Fibroblast of upper back skin (primary cell): ENCODE measurements at regions not wholly inside any gene's neighbourhood (a gene's known extent, or its start where the extent isn't known, plus 50 kb on each side); places are given as distances from the start of the nearest gene placed in this dataset.

ENCODE experiments used
- DNase-seq: peaks from one replicate; pipeline ENCODE4 v3.0.0-alpha.2; 2013

- DNase-seq, result no peak
Observed at GRCh38 chr13:47603365-47603764, 397.7 kb downstream of the SUCLA2 start.

DNA sequence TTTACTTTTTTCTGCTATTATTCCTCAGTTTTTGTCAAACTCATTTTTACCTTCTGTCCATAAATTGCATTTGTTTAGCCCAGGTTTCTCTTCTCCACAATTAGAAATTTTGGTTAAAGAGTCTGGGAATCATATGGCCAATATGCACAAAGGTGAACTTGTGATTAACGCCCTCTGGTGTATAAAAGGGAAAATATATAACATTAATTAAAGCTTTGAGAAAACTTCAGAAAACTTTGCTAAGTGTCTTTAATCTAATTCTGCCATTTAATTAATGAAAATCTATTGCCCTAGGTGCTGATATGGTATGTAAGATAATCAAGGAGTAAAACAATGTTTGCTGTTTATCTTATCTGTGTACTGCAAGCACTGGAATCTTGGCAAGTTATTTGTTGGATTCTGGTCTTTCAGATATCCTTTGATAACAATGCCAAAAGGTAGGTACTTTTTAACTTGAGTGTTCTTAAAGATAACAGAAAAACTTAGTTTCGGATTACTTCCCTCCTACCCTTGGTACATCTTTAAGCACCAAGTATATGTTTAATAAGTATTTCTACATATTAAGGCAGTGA, 402.6 kb downstream of the SUCLA2 start:
- DNase-seq, result peak; percentile 19

DNA sequence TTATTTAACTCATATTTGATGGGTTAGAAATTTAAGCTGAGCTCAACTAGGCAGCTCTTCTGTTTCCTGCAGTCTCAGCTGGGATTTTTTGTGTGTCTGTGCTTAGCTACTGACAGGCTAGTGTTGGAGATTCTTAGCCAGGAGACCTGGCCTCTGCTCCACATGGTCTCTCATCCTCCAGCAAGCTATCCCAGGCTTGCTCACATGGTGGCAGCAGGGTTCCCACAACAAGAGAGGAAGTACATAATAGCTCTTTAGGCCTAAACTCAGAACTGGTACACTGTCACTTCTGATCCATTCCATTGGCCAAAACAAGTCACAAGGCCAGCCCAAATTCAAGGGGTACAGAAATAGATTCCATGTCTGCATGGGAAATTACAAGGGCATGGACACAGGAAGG, 406.2 kb downstream of the SUCLA2 start:
- no peak for DNase-seq

- DNase-seq, result no peak
Observed at GRCh38 chr13:47592256-47592655, 408.8 kb downstream of the SUCLA2 start.

GRCh38 chr13:47588676-47589075, 412.4 kb downstream of the SUCLA2 start:
- DNase-seq, result no peak

DNA sequence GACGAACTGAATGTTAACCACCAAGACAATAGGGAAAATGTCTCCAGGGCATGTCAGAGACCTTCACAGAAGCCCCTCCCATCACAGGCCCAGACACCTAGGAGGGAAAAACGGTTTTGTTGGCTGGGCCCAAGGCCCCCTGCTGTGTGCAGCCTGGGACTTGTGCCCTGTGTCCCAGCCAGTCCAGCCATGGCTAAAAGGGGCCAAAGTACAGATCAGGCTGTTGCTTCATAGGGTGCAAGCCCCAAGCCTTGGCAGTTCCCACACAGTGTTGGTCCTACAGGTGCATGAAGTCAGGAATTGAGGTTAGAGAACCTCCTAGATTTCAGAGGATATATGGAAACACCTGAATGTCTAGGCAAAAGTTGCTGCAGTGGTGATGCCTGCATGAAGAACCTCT, 428.7 kb downstream of the SUCLA2 start:
- DNase-seq, result no peak

DNA sequence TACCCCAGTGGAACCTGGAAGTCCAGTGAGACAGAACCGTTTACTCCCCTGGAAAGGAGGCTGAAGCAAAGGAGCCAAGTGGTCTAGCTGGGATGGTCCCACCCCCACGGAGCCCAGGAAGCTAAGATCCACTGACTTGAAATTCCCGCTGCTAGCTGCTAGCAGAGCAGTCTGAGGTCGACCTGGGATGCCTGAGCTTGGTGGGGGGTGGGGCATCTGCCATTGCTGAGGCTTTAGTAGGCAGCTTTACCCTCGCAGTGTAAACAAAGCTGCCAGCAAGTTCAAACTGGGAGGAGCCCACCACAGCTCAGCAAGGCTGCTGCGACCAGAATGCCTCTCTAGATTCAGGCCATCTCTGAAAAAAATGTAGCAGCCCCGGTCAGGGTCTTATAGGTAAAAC, 437.0 kb downstream of the SUCLA2 start:
- DNase-seq, result no peak

GRCh38 chr13:47556703-47557102, 444.4 kb downstream of the SUCLA2 start:
- DNase-seq, result no peak

- DNase-seq, result peak; percentile 30
Observed at GRCh38 chr13:47555235-47555634, 445.8 kb downstream of the SUCLA2 start.

- no peak for DNase-seq
Observed at GRCh38 chr13:47553329-47553977, 447.6 kb downstream of the SUCLA2 start.

- DNase-seq, result no peak
Observed at GRCh38 chr13:47549219-47549752, 451.8 kb downstream of the SUCLA2 start.

- DNase-seq, result no peak
Observed at GRCh38 chr13:47548294-47548840, 452.7 kb downstream of the SUCLA2 start.

- DNase-seq, result no peak
Observed at GRCh38 chr13:47546391-47547225, 454.5 kb downstream of the SUCLA2 start.

GRCh38 chr13:47545201-47546024, 455.7 kb downstream of the SUCLA2 start:
- peak; percentile 25 for DNase-seq

DNA sequence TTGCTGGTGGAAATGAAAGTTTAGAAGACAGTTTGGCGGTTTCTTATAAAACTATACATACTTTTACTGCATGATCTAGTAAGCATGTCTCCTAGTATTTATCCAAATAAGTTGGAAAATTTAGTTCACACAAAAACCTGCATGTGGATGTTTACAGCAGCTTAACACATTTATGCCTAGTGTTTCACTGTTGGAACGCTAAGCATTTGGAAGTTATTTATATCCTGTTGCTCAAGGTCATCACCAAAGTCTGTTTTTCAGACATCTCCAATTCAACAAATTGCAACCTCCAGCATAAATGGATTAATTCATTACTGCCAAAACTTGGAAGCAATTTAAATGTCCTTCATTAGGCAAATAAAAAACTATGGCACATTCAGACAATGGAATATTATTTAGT, 461.8 kb downstream of the SUCLA2 start:
- no peak for DNase-seq

DNA sequence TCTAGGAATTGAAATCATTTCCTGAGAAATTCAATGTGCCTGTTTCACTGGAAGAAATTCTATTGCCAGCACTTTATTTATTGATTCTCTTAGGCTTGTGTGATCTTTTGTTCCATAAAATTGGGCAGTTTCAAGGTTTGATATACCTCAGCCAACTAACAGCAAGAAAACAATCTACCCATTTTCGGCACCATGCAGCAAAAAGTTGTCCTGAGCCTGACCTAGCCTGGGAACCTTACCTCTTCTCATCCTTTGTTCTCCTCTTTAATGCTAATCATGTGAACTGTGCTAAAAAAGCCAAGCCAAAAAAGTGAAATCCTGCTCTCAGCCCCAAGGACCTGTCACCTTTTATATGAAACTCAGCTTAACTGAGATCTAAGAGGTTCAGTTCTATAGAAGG, 477.3 kb downstream of the SUCLA2 start:
- no peak for DNase-seq

DNA sequence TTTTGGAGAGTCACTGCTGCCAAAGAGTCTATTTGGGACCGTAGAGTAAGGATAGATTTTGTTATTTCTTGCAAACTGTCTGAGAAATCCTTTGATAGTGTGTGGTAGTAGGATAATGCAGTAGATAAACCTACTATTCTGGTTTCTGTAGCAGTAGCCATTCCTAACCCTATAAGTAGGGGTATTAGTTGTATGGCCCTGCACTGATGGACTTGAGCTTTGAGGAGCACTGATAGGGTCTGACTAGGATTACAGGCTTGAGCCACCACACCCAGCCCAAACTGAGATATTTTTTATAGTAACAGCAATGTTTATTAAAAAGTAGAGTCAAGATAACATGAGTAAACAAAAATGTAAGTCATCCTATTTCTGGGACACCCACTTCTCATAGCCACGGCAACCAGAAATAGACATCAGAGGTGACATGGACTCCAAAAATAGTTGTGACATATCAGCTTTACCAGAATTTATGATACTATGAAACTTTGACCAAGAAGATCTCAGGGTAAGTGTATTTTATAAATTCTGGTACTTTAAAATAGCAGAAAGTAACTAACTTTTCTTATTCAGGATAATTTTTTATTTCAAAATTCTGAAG, 479.1 kb downstream of the SUCLA2 start:
- DNase-seq, result no peak

GRCh38 chr13:47519626-47520025, 481.4 kb downstream of the SUCLA2 start:
- no peak for DNase-seq

DNA sequence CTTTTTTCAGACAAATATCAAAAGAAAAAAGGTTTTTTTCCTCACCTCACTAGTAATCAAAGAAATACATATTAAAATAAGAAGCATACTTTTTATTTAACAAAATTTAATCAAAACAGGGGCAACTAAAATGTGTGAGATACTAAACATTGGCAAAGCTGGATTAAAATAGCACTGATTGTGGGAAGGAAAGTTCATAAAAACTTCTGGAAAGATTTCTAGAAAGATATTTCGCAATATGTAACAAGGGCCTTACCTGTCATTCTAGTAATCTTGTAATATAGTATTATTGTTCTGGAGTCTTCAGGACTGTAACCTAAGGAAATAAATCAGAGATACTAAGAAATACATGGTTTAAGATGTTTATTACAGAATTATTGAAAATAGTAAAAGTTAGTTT, 482.5 kb downstream of the SUCLA2 start:
- no peak for DNase-seq

- no peak for DNase-seq
Observed at GRCh38 chr13:47511647-47512046, 489.4 kb downstream of the SUCLA2 start.

- DNase-seq, result no peak
Observed at GRCh38 chr13:47508527-47509228, 492.4 kb downstream of the SUCLA2 start.

GRCh38 chr13:47503475-47503874, 497.6 kb downstream of the SUCLA2 start:
- no peak for DNase-seq
